GM18508 (cell line): ENCODE measurements at regions not wholly inside any gene's neighbourhood (a gene's known extent, or its start where the extent isn't known, plus 50 kb on each side); places are given as distances from the start of the nearest gene placed in this dataset.
"Not testable (repeated sequence)": the region's sequence is repeated elsewhere in the genome, so short reads cannot be mapped to it uniquely, and the experiment has no call there.

Experiments
- ATAC-seq: cut with Tn5 transposase; IDR thresholded peaks from one replicate; pipeline ENCODE4 v1.9.1; 2021; ENCODE audit warnings: moderate number of reproducible peaks; ENCODE audit not compliant: insufficient read depth, unreplicated experiment

DNA sequence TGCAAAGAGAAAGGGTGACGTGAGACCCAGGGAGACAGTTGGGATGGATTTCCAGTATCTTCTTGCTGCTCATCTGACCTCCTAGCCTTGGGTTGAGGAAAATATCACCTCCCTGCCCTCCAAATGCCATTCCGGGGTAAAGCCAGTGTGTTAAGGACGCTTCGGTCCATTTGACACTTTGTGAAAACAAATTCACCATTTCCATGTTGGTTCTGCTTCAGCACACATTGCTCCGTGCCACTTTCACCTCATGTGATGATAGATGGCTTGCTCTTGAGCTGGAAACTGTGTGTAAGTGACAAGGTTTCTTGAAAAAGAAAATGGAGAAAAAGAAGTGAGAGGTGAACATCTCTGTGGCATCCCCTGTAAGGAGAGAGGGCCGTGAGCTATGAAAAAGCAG is 256.1 kb upstream of the PGRMC2 start:
- no peak for ATAC-seq

DNA sequence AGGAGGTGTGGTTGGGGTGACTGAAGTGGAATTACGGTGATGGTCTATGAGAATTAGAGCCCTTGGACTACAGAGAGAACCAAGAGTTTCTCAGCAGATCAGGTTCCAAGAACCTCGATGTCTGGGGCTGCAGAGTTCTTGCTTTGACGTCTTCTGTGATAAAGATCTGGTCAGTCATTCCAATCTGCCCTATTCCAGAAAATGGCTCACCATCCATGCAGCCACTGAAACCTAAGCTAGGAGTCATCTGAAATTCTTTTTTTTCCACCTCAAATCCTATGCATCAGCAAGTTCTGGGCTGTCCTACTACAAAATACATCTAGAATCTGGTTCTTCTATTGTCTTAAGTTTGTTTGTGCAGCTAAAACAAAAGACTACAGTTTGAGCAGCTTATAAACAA is 254.4 kb upstream of the PGRMC2 start:
- ATAC-seq = no peak

DNA sequence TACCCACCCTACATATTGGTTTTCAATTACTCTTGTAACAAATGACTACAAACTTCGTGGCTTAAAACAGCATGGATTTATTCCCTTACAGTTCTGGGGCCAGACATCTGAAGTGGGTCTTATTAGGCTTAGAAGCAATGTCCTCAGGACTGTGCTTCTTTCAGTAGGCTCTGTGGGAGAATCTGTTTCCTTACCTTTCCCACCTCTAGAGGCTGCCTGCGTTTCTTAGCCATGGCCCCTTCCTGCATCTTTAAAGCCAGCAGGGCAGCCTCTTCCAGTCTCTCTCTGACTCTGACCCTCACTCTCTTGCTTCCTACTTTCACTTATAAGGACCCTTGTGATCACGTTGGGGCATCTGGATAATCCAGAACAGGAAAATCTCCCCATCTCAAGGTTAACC is 252.5 kb upstream of the PGRMC2 start:
- ATAC-seq = no peak

DNA sequence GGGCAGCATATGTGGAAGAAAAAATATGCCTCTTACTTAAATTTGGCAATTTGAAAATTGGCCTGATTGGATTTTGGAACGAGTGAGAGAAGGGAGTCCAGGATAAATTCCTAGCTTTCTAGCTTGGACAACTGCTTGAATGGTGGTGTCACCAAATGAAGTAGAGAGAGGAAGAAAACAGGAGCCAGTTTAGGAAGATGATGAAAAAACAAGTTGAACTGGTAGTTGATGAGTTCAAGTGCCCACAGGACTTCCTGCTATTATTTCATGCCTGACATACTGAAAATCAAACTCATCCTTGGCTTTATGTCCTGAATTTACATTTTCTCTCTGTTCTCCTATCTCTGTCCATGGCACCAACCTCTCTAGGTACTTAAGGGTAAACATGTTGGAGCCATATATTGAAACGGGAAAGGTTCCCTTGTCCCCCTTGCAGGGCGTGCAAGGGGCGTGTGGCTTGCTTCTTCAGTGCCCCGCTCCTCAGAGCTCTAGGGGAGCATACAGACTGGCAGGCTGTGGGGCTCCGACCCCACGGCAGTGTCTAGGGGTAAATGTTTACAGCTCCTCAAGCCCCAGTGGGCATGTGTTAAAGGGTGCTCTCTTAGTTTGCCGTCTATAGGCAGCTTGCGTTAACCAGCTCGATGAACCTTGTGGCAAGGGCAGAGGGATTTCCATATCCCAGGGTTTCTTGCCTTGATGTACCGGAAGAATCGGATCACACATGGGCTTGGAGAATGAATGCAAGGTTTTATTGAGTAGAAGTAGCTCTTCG is 250.7 kb upstream of the PGRMC2 start:
- no peak for ATAC-seq

DNA sequence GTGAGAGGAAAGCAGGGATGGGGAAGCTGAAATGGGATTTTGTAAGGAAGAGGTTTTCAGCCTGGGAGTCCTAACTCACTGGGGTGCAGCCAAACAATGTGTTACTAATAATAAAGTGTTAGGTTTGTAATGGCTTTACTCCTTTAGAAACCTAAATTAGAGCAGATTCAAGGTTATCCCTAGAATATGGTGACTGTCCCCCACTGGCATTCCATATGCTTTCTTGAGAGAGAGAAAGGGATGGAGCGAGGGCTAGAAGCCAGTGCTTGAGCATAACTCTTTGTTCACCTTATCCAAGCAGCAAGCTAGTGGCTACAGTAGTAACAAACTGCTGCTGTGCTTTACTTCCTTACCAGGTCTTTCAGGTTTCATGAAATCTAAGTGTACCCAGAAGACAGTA is 249.1 kb upstream of the PGRMC2 start:
- ATAC-seq = no peak

DNA sequence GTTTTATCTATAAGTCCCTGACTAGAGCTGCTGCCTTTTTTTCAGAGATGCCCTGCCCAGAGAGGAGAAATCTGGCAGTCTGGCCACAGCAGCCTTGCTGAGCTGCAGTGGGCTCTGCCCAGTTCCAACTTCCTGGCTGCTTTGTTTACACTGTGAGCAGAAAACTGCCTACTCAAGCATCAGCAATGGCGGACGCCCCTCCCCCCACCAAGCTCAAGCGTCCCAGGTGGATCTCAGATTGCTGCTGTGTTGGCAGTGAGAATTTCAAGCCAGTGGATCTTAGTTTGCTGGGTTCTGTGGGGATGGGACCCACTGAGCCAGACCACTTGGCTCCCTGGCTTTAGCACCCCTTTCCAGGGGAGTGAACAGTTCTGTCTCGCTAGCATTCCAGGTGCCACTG is 247.9 kb upstream of the PGRMC2 start:
- ATAC-seq = not testable (repeated sequence)

DNA sequence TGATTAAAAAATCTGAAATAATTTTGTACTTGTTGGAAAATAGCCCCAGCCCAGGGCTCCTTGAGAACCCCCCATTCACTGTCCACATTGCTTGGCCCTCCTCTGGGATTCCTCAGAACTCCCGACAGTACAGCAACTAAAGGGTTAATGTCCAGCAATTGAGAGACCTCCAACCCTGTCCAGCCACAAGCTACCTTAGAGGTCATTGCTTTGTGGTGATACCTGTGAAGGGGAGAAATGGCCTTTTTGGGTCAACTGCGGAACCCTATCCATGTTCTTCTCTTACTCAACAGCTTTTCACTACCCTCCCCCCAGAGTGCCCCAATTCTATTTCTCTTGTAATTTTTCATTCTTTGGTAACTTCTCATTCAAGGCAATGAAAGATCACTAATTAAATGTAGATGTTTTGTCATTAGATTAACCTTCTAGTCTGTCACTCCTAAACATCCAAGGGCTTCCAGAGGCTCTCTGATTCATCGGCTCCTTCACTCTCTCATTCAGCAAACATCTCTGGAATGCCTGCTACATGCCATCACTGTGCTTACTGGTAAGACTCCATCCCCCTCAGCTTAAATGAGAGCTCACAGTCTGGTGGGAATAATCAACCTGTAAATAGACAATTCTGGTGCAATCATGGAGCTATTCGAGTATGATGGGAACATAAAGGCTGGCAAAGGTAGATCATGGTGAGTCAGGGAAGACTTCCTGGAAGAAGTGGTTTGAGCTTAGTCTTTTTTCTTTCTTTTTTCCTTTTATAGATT is 241.4 kb upstream of the PGRMC2 start:
- ATAC-seq = no peak

DNA sequence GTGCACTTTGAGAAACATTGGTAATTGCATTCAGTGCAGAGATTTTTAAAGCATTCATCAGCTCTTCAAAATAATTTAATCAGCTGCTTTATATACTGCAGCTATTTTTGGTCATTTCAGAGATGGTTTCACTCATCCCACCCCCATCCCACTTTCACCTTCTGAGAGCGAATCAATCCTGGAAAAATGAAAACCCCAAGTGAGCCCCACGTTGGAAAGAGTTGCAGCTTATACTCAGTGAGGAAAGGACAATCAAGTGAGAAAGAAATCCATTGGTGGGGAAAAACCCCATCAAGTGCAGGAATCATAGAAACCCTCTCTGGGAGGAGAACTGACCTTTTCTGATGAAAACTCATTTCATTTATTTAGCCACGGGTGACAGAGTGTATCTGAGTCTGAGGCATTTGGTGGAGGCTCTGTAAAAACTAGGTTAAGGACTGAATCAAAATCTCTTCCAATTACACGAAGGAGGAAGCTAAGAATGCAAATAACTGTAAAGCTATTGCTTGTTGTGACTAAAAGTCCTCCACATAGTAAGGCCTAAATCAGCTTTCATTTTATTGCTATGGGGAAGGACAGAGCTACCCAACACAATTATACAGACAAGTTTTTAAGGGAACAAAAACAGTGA is 240.4 kb upstream of the PGRMC2 start:
- ATAC-seq = no peak

DNA sequence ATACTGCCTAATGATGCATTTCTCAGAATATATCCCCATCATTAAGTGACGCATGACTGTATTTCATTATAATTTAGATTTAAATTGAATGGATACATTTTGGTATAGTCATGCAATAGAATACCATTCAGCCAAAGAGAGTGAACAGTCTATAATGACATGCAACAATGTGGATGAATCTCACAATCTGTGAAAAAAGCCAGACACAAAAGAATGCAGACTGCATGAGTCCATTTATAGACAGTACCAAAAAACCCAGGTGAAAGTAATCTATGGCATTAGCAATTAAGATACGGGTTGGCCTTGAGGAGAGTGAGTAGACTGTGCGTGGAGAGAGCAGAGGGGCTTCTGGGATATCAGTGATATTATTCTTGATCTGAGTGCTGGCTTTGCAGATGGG is 239.7 kb upstream of the PGRMC2 start:
- no peak for ATAC-seq

DNA sequence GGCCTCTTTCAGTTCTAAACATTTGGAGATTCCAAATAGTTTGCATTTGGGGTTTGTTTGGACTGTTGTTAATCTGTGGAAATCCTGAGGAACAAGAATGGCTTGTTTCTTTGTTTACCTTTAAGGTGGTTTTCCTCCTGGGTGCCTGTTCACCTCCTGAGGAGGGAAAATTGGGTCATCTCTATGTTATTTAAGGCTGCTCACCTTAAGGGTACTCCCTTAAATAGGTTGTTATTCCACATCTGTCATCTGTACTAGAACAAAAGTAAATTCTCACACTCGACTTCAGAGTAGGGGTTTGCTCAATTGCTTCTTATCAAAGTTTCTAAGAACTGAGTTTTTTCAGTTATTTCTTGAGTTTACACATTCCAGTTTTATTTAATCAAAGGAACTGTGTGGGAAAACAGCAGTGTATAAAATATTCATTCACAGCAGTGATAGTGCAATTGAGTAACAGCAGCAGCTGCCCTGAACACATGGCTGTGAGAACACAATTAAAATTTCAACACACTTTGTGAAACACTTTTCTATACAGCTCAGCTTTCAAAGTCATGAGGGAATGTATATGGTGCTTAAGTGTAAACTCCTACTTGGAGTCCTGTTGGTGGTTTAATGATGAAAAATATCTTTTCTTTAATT is 238.5 kb upstream of the PGRMC2 start:
- no peak for ATAC-seq

DNA sequence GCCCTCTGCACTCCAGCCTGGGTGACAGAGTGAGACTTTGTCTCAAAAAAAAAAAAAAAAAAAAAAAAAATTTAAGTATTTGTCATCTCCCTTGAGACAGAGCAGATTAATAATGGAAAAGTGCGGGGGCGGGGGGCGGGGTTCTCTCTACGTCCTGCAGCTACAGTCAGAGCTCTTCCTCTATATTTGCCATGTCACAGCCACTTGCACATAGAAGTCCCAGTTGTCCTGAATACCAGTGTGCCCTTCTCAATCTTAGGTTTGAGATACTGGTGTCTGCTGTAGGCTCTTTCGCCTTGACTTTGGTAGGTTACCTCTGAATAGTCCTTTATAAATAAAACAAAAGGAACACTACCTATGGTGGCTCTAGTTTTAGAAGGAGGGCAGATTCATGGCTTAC is 237.8 kb upstream of the PGRMC2 start:
- ATAC-seq = no peak

DNA sequence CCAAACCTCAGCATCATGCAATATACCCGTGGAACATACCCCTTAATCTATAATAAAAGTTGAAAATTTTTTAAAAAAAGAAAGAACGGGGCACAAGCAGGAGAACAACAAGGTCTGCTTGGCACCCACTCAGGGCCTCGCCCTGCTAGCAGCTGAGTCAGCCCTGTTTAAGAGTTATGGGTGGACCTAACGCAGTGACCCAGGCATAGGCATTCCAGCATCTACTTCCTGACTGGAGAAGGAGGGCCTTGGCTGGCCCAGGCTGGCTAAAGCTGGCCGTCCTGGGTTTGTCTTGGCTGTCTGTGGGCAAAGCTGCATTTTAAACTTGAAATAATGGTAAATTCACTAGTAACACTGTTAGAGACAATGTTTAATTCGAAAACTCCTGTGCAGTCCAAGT is 236.7 kb upstream of the PGRMC2 start:
- ATAC-seq = no peak

DNA sequence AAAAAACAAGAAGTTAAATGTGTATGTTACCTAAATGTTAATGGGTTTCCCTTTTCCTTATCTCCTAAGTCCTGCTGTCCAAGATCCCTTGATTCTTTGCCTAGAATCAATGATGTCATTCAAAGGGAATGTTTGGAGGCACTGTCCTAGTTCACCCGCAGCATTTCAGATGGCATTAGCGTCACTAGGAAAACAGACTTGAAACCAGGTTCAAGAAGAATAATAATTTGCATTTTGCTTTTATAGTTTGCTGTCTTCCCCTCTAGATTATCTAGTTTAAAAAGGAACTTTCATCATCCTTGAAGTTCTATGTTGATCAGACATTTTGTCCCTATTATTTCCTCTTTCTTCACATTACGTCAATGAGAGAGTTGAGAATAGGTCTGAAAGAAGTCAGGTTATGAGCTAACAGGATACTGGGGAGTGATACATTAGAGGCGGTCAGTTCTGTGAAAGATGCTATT is 234.1 kb upstream of the PGRMC2 start:
- ATAC-seq = no peak

DNA sequence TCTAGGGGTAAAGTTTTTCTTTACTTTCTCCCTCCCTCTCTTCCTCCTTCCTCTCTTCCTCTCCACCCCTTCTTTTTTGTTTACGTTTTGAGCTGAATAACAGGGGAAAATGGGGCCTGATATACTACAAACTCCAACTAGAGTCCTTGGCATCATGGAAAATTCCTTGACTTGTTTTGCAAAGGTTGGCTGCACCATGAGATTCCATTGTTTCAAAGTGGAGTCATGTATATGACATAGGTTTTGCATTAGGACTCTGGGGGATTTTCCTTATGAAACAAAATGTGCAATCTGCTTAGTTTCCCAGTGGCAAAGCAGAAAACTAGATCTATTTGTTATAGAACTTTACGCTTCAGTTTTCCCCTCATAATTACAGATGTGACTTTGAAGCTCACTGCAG is 233.5 kb upstream of the PGRMC2 start:
- ATAC-seq = no peak

DNA sequence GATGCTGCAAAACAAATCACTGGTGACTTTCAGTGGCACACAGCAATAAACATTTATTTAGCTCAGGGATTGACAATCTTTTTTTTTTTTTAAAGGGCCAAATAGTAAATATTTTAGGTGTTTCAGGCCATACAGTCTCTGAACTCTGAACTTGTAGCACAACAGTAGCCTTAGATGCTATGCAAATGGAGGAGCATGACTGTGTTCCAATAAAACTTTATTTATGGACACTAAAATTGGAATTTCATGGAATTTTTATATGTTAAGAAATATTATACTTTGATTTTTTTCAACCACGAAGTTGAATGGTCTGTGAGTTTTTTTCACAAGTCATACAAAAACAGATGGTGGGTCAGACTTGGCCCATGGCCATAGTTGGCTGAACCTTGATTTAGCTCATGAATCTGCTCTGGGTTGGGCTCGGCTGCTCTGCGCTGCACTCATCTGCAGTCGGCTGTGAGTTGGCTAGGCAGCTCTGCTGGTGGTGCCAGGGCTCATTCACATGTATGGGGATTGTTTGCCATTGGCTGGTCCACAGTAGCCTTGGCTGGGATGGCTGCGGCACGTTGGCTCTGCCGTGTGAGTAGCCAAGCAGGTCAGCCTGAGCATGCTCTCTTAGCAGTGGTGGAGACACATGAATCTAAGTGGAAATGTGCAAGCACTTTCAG is 231.7 kb upstream of the PGRMC2 start:
- ATAC-seq = no peak

DNA sequence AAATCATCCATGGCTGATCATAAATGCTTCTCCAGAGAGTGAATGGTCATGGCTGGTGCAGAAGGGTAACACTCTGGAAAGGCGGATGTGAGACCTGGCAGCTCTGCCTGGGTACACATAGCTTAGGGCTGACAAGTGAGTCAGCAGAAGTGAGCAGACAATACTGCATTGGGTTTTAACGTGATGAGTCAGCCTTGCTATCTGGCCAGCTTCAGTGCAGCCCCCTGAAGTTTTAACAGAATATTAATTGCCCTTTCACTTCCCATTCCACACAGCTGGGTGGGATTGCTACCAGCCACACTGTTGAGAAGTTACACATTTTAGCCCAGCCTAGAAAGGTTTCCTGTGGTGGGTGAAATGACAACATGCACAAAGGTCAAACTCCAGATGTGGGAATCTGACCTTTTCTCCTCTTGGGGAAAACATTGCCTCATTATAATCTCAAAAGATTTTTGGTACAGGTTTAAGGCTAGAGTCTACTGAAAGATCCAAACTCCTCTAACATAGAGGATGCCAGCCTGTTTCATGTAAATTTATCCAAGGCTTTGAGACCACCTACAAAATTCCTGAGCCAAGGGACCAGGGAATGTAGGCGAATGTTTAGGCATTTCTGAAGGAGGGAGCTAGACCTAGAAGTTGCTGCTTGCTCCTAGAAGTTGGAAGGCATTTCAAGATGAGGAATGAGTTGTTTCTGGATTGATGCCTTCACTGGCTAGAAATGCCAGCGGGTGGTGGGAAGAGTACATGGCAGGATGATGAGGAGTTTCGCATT is 230.3 kb upstream of the PGRMC2 start:
- ATAC-seq = peak; percentile 95

DNA sequence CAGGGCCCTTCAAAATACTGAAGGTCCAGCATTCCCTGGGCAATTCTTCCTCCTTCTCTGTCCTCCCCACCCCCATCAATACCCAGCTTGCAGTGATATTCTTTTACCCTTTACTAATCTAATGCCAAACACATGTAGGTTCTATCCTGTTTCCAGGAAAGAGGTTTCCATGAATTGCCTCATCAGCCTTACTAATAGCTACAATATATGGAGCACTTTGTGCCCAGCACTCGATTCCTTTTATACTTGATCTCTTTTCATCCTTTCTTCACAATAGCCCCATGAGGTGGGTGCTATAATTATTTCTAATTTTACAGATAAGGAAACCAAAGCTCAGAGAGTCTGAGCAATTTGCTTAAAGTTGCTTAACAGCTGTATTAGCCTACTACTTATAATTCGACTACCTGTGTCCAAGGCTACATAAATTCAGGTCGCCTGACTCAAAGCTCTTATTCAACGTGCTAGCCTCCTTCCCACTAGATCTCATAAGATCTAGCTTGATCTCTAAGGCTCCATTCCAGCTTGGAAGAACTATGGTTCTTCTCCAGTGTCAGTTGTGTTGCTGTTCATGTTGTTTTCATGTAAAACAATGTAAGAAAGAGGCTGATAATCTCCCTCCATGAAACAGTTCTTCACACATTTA is 229.6 kb upstream of the PGRMC2 start:
- no peak for ATAC-seq

DNA sequence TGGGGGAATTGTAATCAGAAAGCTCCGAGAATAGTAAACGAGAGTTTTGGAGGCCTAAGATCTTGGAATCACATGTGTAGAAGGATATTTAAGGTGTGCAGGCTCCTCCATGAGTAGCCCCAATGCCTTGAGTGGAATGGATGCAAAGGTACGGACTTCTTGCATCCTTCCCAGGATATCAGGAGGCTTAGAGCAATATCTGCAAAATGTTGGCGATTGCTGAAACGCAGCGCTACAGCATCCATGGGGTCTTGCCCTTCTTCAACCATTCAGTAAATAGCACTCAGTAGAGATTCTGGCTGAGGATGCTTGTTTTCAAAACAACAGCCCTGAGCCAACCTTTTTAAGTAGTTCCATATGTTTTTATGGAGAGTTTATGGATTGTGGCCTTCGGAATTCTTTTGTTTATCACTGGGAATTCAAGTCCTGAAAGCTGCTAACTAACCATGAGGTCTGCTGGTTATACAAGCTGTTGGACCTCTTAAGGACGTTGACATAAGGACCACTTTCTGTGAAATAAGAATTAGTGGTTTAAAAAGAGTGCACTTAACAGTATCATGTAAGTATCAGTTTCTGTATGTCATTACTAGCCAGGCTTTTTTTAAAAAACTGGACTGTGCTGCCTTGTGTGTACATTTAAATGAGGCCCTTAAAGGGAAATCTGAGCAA is 228.8 kb upstream of the PGRMC2 start:
- peak; percentile 37 for ATAC-seq
